ENCODE measurements at regions not wholly inside any gene's neighbourhood (a gene's known extent, or its start where the extent isn't known, plus 50 kb on each side); places are given as distances from the start of the nearest gene placed in this dataset.
"Not testable (repeated sequence)": the region's sequence is repeated elsewhere in the genome, so short reads cannot be mapped to it uniquely, and the experiment has no call there.

DNA sequence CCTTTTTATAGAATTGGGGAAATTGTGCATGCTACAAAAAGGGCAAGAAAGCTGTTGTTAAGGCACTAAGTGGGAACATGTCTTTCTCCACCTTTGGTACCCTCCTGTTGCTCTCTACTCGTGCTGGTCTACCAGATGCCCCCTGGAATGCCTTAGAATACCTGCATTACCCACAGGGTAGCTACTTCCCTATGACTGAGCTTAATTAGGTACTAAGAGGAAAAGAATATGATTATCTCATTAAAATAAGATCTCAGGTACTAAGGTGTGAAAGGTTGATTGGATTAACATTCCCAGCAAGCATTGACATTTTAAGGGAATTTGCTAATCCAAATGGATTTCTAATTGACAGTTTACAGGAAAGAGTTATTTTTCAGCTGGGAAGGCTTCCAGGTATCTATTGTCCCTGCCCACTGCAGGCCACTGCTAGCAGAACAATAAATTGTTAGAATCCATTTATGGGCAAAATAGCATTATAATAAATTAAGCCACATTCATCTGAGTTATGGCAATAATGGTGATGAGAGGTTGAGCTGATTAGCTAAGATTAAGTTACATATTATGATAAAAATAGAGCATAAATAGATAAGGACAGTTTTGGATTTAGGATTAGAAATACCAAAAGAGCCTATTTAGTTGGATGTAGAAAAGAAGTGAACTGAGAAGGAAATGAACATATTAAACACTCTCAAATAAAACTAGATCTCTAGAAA, 67.8 kb upstream of the GRIP1 start:
- H3K36me3 ChIP-seq (ENCODE audit: control insufficient read depth in 2 of 2, insufficient read depth in 2 of 2, low read length in 2 of 2), result no peaks in the 10 kb centered on the region
- H3K9me3 ChIP-seq (ENCODE audit: control insufficient read depth in 2 of 2, low read length in 2 of 2), result no peaks in the 10 kb centered on the region
- H3K9ac ChIP-seq (ENCODE audit: low read length in 2 of 2), result no peak overlapping the region
- no peaks in the 10 kb centered on the region for H3K27me3 ChIP-seq (ENCODE audit: control insufficient read depth in 1 of 2, insufficient read depth in 2 of 2, low read length in 2 of 2)
- no peak overlapping the region for H3K4me3 ChIP-seq (ENCODE audit: low read length in 2 of 2)
- no peak overlapping the region for H3K27ac ChIP-seq (ENCODE audit: low read length)
- no peaks in the 10 kb centered on the region for H3K4me1 ChIP-seq (ENCODE audit: control insufficient read depth, insufficient read depth, low read length)

DNA sequence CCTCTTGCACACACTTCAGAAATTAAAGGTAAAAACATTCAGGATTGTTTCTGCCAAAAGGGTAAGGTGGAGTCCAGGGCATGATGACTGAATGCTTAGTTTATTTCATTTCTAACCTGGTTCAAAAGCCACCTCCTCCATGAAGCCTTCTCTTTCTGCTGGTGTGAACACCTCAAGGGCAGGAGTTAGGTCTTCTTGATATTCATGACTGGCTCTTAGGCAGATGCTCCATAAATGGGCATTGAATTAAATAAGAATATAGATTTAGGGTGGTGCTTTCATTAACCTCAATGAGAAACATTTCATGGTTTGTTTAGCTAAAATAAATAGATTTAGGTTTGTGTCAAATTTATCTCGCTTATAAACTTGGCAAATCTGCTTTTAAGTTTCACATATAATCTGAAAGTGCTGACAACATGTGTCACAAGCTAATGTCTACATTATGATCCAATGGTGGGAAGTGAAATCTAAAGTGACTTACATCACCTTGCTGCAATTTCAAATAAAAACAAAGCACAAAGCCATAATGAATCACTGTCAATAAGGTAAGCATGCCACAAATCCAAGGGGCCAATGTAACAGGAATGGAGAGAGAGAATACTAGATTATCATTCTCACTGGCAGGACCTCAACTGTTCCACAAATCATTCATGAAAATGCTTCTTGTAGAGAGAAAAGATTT, 72.7 kb upstream of the GRIP1 start:
- Histone ChIP-seq H3K4me3 (ENCODE audit: low read length in 2 of 2) (no peak overlapping the region), H3K4me1 (ENCODE audit: control insufficient read depth, insufficient read depth, low read length) (no peaks in the 10 kb centered on the region), H3K27ac (ENCODE audit: low read length) (no peak overlapping the region), H3K9ac (ENCODE audit: low read length in 2 of 2) (no peak overlapping the region), H3K27me3 (ENCODE audit: control insufficient read depth in 1 of 2, insufficient read depth in 2 of 2, low read length in 2 of 2) (no peaks in the 10 kb centered on the region), H3K9me3 (ENCODE audit: control insufficient read depth in 2 of 2, low read length in 2 of 2) (no peaks in the 10 kb centered on the region), H3K36me3 (ENCODE audit: control insufficient read depth in 2 of 2, insufficient read depth in 2 of 2, low read length in 2 of 2) (no peaks in the 10 kb centered on the region)

DNA sequence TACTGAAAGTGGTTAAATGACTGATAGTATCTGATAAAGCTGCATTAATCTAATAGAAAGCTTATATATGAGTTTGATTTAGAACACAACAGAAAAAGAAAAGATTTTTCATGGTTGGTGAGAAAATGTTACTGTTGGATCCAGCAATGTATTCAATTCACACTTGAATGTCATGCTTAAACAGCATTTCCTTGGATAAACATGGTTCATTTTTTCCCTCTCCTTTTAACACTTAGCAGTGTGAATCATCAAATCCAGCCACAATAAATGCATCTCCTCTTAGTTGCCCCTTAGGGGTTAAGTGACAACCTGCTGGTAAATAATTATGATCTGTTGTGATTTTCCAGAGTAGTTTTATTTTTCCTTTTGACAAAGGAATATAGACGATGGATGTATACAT, 74.9 kb upstream of the GRIP1 start:
- H3K27me3 ChIP-seq (ENCODE audit: control insufficient read depth in 1 of 2, insufficient read depth in 2 of 2, low read length in 2 of 2), result no peaks in the 10 kb centered on the region
- no peaks in the 10 kb centered on the region for H3K4me1 ChIP-seq (ENCODE audit: control insufficient read depth, insufficient read depth, low read length)
- no peak overlapping the region for H3K9ac ChIP-seq (ENCODE audit: low read length in 2 of 2)
- H3K9me3 ChIP-seq (ENCODE audit: control insufficient read depth in 2 of 2, low read length in 2 of 2), result no peaks in the 10 kb centered on the region
- no peak overlapping the region for H3K4me3 ChIP-seq (ENCODE audit: low read length in 2 of 2)
- H3K27ac ChIP-seq (ENCODE audit: low read length), result no peak overlapping the region
- no peaks in the 10 kb centered on the region for H3K36me3 ChIP-seq (ENCODE audit: control insufficient read depth in 2 of 2, insufficient read depth in 2 of 2, low read length in 2 of 2)

DNA sequence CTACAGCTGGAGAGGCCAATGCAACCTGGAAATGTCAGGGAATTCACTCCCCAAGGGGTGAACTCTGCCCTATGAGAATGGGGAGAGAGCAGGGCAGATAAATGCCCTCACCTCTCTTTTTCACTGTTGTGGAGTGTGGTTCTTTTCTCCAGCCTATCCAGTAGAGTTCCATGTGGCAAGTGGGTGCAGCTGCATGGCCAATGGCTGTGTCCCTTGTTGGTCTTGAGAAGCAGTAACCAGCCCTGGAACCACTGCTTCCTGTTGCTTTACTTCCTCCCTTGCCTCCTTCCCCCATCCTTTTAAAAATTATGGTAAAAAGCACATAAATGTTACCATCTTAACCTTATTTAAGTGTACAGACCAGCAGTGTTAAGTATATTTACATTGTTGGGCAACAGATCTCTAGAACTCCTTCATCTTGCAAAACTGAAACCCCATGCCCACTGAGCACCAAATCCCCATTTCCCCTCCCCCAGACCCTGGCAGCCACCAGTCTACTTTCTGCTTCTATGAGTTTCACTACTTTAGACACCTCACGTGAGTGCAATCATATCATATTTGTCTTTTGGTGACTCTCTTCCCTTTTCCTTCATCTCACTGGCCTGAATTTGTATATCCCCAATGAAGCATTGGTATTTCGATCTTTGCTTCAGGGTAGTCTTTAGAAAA, 77.0 kb upstream of the GRIP1 start:
- H3K4me1 ChIP-seq (ENCODE audit: control insufficient read depth, insufficient read depth, low read length), result no peaks in the 10 kb centered on the region
- H3K4me3 ChIP-seq (ENCODE audit: low read length in 2 of 2), result no peak overlapping the region
- no peaks in the 10 kb centered on the region for H3K36me3 ChIP-seq (ENCODE audit: control insufficient read depth in 2 of 2, insufficient read depth in 2 of 2, low read length in 2 of 2)
- H3K27ac ChIP-seq (ENCODE audit: low read length), result no peak overlapping the region
- no peaks in the 10 kb centered on the region for H3K9me3 ChIP-seq (ENCODE audit: control insufficient read depth in 2 of 2, low read length in 2 of 2)
- no peak overlapping the region for H3K9ac ChIP-seq (ENCODE audit: low read length in 2 of 2)
- H3K27me3 ChIP-seq (ENCODE audit: control insufficient read depth in 1 of 2, insufficient read depth in 2 of 2, low read length in 2 of 2), result no peaks in the 10 kb centered on the region

DNA sequence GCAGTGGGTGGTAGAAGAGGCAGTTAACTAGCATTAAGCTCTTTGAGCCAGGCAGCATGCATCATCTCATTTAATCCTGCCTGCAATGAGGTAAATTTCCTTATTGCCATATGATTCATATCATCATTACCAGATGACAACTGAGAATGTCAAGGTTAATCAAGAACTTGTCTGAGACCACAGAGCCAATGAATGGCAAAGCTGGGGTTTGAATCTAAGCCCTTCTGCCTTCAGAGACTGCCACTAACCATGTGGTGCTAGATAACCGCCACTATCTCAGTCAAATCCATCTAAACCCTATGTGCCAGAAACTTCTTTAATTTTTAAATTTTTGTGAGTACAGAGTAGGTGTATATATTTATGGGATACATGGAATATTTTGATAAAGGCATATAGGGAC, 77.8 kb upstream of the GRIP1 start:
- H3K4me1 ChIP-seq (ENCODE audit: control insufficient read depth, insufficient read depth, low read length), result no peaks in the 10 kb centered on the region
- no peaks in the 10 kb centered on the region for H3K36me3 ChIP-seq (ENCODE audit: control insufficient read depth in 2 of 2, insufficient read depth in 2 of 2, low read length in 2 of 2)
- no peak overlapping the region for H3K27ac ChIP-seq (ENCODE audit: low read length)
- H3K27me3 ChIP-seq (ENCODE audit: control insufficient read depth in 1 of 2, insufficient read depth in 2 of 2, low read length in 2 of 2), result no peaks in the 10 kb centered on the region
- H3K9ac ChIP-seq (ENCODE audit: low read length in 2 of 2), result no peak overlapping the region
- H3K9me3 ChIP-seq (ENCODE audit: control insufficient read depth in 2 of 2, low read length in 2 of 2), result no peaks in the 10 kb centered on the region
- no peak overlapping the region for H3K4me3 ChIP-seq (ENCODE audit: low read length in 2 of 2)

DNA sequence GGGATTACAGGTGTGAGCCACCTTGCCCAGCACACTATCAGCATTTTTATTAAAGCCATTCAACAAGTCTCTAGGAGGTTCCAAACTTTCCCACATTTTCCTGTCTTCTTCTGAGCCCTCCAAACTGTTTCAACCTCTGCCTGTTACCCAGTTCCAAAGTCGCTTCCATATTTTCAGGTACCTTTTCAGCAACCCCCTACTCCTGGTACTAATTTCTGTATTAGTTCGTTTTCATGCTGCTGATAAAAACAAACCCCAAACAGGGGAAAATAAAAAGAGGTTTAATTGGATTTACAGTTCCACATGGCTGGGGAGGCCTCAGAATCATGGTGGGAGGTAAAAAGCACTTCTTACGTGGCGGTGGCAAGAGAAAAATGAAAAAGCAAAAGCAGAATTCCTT, 81.2 kb upstream of the GRIP1 start:
- not testable (repeated sequence) for H3K4me3 ChIP-seq (ENCODE audit: low read length in 2 of 2); H3K9ac ChIP-seq (ENCODE audit: low read length in 2 of 2); H3K27ac ChIP-seq (ENCODE audit: low read length); H3K9me3 ChIP-seq (ENCODE audit: control insufficient read depth in 2 of 2, low read length in 2 of 2); H3K27me3 ChIP-seq (ENCODE audit: control insufficient read depth in 1 of 2, insufficient read depth in 2 of 2, low read length in 2 of 2); H3K4me1 ChIP-seq (ENCODE audit: control insufficient read depth, insufficient read depth, low read length); H3K36me3 ChIP-seq (ENCODE audit: control insufficient read depth in 2 of 2, insufficient read depth in 2 of 2, low read length in 2 of 2)

DNA sequence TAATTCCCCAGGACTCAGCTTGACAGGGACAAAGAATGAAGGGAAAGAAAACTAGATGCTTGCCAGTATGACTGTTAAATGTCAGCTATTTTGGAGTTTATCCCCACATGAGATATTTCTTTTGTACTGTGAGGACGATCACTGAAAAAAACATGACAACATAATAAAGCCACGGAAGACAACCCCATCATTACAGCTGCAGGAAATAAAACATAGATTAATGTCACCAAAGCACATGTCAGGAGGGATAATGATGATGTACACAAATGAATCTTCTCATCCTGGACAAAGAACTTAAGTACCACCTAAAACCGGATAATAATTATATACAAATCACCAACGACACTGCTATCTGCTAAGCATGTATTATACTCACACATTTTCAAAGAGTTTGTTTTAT, 84.6 kb upstream of the GRIP1 start:
- no peaks in the 10 kb centered on the region for H3K36me3 ChIP-seq (ENCODE audit: control insufficient read depth in 2 of 2, insufficient read depth in 2 of 2, low read length in 2 of 2)
- H3K27ac ChIP-seq (ENCODE audit: low read length), result no peak overlapping the region
- no peak overlapping the region for H3K4me3 ChIP-seq (ENCODE audit: low read length in 2 of 2)
- H3K9me3 ChIP-seq (ENCODE audit: control insufficient read depth in 2 of 2, low read length in 2 of 2), result no peaks in the 10 kb centered on the region
- no peaks in the 10 kb centered on the region for H3K4me1 ChIP-seq (ENCODE audit: control insufficient read depth, insufficient read depth, low read length)
- H3K27me3 ChIP-seq (ENCODE audit: control insufficient read depth in 1 of 2, insufficient read depth in 2 of 2, low read length in 2 of 2), result no peaks in the 10 kb centered on the region
- no peak overlapping the region for H3K9ac ChIP-seq (ENCODE audit: low read length in 2 of 2)

DNA sequence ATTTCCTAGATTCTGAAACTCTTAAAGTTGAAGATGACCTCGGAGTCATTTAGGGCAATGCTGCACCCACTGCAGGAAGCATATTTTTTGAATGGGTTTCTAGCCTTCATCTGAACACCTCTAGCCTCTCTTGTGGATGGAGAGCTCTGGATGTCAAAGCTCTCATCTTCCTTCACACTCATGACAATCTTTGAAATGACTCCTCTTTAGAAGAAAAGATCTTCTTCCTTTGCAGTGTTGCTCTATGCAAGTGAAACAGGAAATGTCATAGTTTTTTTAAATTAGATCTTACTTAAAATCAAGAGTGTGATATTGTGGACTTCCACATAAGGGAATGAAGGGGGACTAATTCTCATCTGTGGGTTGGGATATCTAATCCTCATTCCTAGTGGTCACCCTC, 86.3 kb upstream of the GRIP1 start:
- no peaks in the 10 kb centered on the region for H3K4me1 ChIP-seq (ENCODE audit: control insufficient read depth, insufficient read depth, low read length)
- H3K4me3 ChIP-seq (ENCODE audit: low read length in 2 of 2), result no peak overlapping the region
- H3K9me3 ChIP-seq (ENCODE audit: control insufficient read depth in 2 of 2, low read length in 2 of 2), result no peaks in the 10 kb centered on the region
- no peaks in the 10 kb centered on the region for H3K27me3 ChIP-seq (ENCODE audit: control insufficient read depth in 1 of 2, insufficient read depth in 2 of 2, low read length in 2 of 2)
- no peak overlapping the region for H3K27ac ChIP-seq (ENCODE audit: low read length)
- no peak overlapping the region for H3K9ac ChIP-seq (ENCODE audit: low read length in 2 of 2)
- no peaks in the 10 kb centered on the region for H3K36me3 ChIP-seq (ENCODE audit: control insufficient read depth in 2 of 2, insufficient read depth in 2 of 2, low read length in 2 of 2)

DNA sequence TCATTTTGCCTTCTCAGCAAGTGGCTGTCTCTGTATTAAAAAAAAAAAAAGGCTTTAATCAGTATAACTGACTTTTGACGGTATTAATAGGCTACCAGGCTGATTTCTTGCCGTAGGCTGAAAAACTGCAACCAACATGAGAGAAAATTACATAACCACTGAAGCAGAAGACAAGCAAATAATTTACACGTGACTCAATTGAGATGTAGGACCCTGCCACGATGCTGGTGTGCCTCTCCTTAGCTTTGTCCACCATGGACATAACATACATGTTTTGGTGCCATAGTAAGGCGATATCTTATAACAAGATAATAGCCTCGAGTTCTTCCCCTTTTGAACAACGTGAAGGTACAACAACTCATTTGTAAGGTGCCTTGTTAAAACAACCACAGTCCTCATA, 88.7 kb upstream of the GRIP1 start:
- Histone ChIP-seq H3K9ac (ENCODE audit: low read length in 2 of 2) (no peak overlapping the region), H3K36me3 (ENCODE audit: control insufficient read depth in 2 of 2, insufficient read depth in 2 of 2, low read length in 2 of 2) (no peaks in the 10 kb centered on the region), H3K27me3 (ENCODE audit: control insufficient read depth in 1 of 2, insufficient read depth in 2 of 2, low read length in 2 of 2) (no peaks in the 10 kb centered on the region), H3K9me3 (ENCODE audit: control insufficient read depth in 2 of 2, low read length in 2 of 2) (no peaks in the 10 kb centered on the region), H3K4me3 (ENCODE audit: low read length in 2 of 2) (no peak overlapping the region), H3K27ac (ENCODE audit: low read length) (no peak overlapping the region), H3K4me1 (ENCODE audit: control insufficient read depth, insufficient read depth, low read length) (no peaks in the 10 kb centered on the region)

DNA sequence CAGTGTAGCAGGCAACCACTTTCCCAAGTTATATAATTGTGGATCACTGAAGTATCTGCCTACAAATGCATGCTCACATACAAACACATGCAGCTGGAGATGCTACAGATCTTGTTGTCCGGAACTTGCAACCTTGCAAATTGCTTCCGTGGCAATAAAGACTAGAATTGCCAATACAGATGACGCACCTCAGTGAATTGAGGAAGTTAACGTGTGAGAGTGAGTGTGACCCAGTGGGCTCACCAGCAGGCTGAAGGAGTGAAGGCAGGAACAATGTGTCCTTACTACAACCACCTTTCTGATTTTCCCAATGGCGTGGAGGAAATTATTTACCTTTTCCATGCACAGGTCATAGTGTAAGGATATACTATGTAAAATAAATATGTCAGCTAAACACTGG, 89.4 kb upstream of the GRIP1 start:
- H3K4me3 ChIP-seq (ENCODE audit: low read length in 2 of 2), result no peak overlapping the region
- no peak overlapping the region for H3K27ac ChIP-seq (ENCODE audit: low read length)
- no peaks in the 10 kb centered on the region for H3K9me3 ChIP-seq (ENCODE audit: control insufficient read depth in 2 of 2, low read length in 2 of 2)

DNA sequence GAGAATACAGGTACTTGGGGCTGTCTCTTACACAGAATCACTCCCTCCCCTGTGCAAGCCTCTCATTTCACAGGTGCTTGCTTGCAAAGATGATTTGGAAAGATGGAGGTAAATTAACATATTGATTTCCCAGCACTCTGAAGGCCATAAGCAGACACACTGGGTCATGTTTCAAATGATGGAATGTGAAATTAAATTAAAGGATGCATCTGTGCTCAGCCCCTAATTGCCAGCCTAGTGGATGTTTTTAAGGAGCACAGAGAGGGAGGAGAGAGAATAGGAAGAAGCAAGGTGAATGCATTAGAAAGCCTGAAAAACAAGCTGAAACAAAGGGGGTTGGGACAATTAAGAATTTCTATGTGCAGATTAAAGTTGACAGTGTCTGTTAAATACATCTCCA, 96.1 kb upstream of the GRIP1 start:
- Histone ChIP-seq H3K9ac (ENCODE audit: low read length in 2 of 2) (no peak overlapping the region), H3K27me3 (ENCODE audit: control insufficient read depth in 1 of 2, insufficient read depth in 2 of 2, low read length in 2 of 2) (no peaks in the 10 kb centered on the region), H3K9me3 (ENCODE audit: control insufficient read depth in 2 of 2, low read length in 2 of 2) (no peaks in the 10 kb centered on the region), H3K4me1 (ENCODE audit: control insufficient read depth, insufficient read depth, low read length) (no peaks in the 10 kb centered on the region), H3K4me3 (ENCODE audit: low read length in 2 of 2) (no peak overlapping the region), H3K27ac (ENCODE audit: low read length) (no peak overlapping the region), H3K36me3 (ENCODE audit: control insufficient read depth in 2 of 2, insufficient read depth in 2 of 2, low read length in 2 of 2) (no peaks in the 10 kb centered on the region)

More for the DNA sequence above, 89.4 kb upstream of the GRIP1 start:
- Histone ChIP-seq H3K9ac (ENCODE audit: low read length in 2 of 2) (no peak overlapping the region), H3K4me1 (ENCODE audit: control insufficient read depth, insufficient read depth, low read length) (no peaks in the 10 kb centered on the region), H3K36me3 (ENCODE audit: control insufficient read depth in 2 of 2, insufficient read depth in 2 of 2, low read length in 2 of 2) (no peaks in the 10 kb centered on the region), H3K27me3 (ENCODE audit: control insufficient read depth in 1 of 2, insufficient read depth in 2 of 2, low read length in 2 of 2) (no peaks in the 10 kb centered on the region)

All from stomach smooth muscle (tissue), 2 donors.